HCT116 (cell line): ENCODE measurements at regions not wholly inside any gene's neighbourhood (a gene's known extent, or its start where the extent isn't known, plus 50 kb on each side); places are given as distances from the start of the nearest gene placed in this dataset.

Experiments
- ATAC-seq: fragments of 200-7000 bp; cut with Tn5 transposase; 2 replicates; pipeline ENCODE4 v1.9.1; 2020; ENCODE audit warnings: mild to moderate bottlenecking, moderate library complexity
- BruUV-seq: library from RNA; stranded (reverse); fragments of 400-500 nt; replicated peaks from 2 replicates; lab custom pipeline; 2021; lab: Mats Ljungman, UMichigan
- CTCF ChIA-PET: fragments of 300-600 bp; sonication (Branson Sonifier 250); formaldehyde crosslinking; loops from one replicate; lab custom pipeline; 2021; ENCODE audit warnings: antibody characterized with exemption; lab: Charles Lee
- POLR2A ChIA-PET: fragments of 300-600, 350-600 bp; sonication (Branson Sonifier 250); formaldehyde crosslinking; loops from one replicate; lab custom pipeline; 2021; ENCODE audit warnings: antibody characterized with exemption; lab: Charles Lee
- RAD21 ChIA-PET, 2 experiments: fragments of 300-600 bp; sonication (Branson Sonifier 250); formaldehyde crosslinking; loops; one replicate each; lab custom pipeline; 2023; ENCODE audit warnings: low total read pairs in 2 of 2; ENCODE audit not compliant: uncharacterized antibody in 2 of 2, unreplicated experiment in 2 of 2, low non-redundant PET in 1 of 2; lab: Charles Lee
- DNase-seq: peaks from one replicate; pipeline ENCODE4 v3.0.0-alpha.2; 2010; ENCODE audit warnings: low read depth, low spot score
- H2AFZ ChIP-seq: fragments of 200-600 bp; shearing (Covaris generic), sonication (generic); 2 replicates; pipeline ENCODE4 v1.6.1; 2017; ENCODE audit warnings: low read depth, mixed run types, mixed read lengths, antibody characterized with exemption, low read length; ENCODE audit not compliant: poor library complexity, severe bottlenecking
- H3K27ac ChIP-seq: 2 replicates; pipeline ENCODE4 v1.5.1; 2012; ENCODE audit warnings: low read depth, low read length
- H3K27me3 ChIP-seq: fragments of 200-600 bp; sonication (generic); 2 replicates; pipeline ENCODE4 v1.6.1; 2016; ENCODE audit warnings: mixed run types, low read length, mixed read lengths; ENCODE audit not compliant: insufficient read depth
- H3K36me3 ChIP-seq, 2 experiments: fragments of 200-500 bp in 1 of 2; fragments of 200-600 bp in 1 of 2; sonication (Bioruptor generic) in 1 of 2; sonication (generic) in 1 of 2; 2 replicates each; pipeline versions ENCODE4 v1.5.1 to v1.6.1; 2014 to 2016; ENCODE audit warnings: low read length in 2 of 2, inconsistent platforms in 1 of 2, mixed read lengths in 1 of 2, mixed run types in 1 of 2; ENCODE audit not compliant: insufficient read depth in 2 of 2, control insufficient read depth in 1 of 2
- H3K4me1 ChIP-seq, 2 experiments: fragments of 200-600 bp in 1 of 2; sonication (generic) in 1 of 2; 2 replicates each; pipeline versions ENCODE4 v1.5.1 to v1.6.1; 2012 to 2017; ENCODE audit warnings: low read length in 2 of 2, inconsistent platforms in 1 of 2, mild to moderate bottlenecking in 1 of 2, mixed read lengths in 1 of 2, mixed run types in 1 of 2, moderate library complexity in 1 of 2; ENCODE audit not compliant: insufficient read depth in 2 of 2, control insufficient read depth in 1 of 2
- H3K4me2 ChIP-seq: fragments of 200-600 bp; sonication (generic); 2 replicates; pipeline ENCODE4 v1.6.1; 2017; ENCODE audit warnings: mixed run types, low read length, mixed read lengths
- H3K4me3 ChIP-seq, 2 experiments: fragments of 200-600 bp in 1 of 2; sonication (generic) in 1 of 2; replicated peaks in 1 of 2; 2 replicates each; pipeline ENCODE4 v1.5.1; 2011 to 2016; ENCODE audit warnings: low read length in 2 of 2, control low read depth in 1 of 2, low read depth in 1 of 2, mild to moderate bottlenecking in 1 of 2, mixed read lengths in 1 of 2, mixed run types in 1 of 2
- H3K79me2 ChIP-seq: fragments of 200-600 bp; sonication (generic); 2 replicates; pipeline ENCODE4 v1.6.1; 2017; ENCODE audit warnings: mild to moderate bottlenecking, mixed run types, low read length, moderate library complexity, mixed read lengths; ENCODE audit not compliant: insufficient read depth
- H3K9ac ChIP-seq: fragments of 200-600 bp; sonication (generic); 2 replicates; pipeline ENCODE4 v1.6.1; 2016; ENCODE audit warnings: low read length, mixed read lengths
- H3K9me2 ChIP-seq: fragments of 200-600 bp; sonication (generic), shearing (Covaris generic); 2 replicates; pipeline ENCODE4 v1.6.1; 2017; ENCODE audit warnings: mixed run types, mild to moderate bottlenecking, moderate library complexity; ENCODE audit not compliant: insufficient read depth
- H3K9me3 ChIP-seq, 2 experiments: fragments of 200-500 bp in 1 of 2; fragments of 200-600 bp in 1 of 2; sonication (Bioruptor generic) in 1 of 2; sonication (generic) in 1 of 2; 2 replicates each; pipeline ENCODE4 v1.6.1; 2014 to 2017; ENCODE audit warnings: low read length in 2 of 2, mixed read lengths in 2 of 2, inconsistent platforms in 1 of 2, low read depth in 1 of 2, mild to moderate bottlenecking in 1 of 2, mixed run types in 1 of 2, moderate library complexity in 1 of 2; ENCODE audit not compliant: control insufficient read depth in 1 of 2, insufficient read depth in 1 of 2
- H4K20me1 ChIP-seq: fragments of 200-600 bp; sonication (generic), shearing (Covaris generic); 2 replicates; pipeline ENCODE4 v1.6.1; 2017; ENCODE audit warnings: mixed run types, mild to moderate bottlenecking, moderate library complexity; ENCODE audit not compliant: insufficient read depth
- CBX3 ChIP-seq: IDR thresholded peaks from 2 replicates; pipeline ENCODE4 v1.6.1; 2012; ENCODE audit warnings: low read depth
- ELF1 ChIP-seq: IDR thresholded peaks from 2 replicates; pipeline ENCODE4 v1.6.1; 2012; ENCODE audit warnings: low read depth, borderline replicate concordance
- FOSL1 ChIP-seq: IDR thresholded peaks from 2 replicates; pipeline ENCODE4 v1.6.1; 2012; ENCODE audit warnings: low read depth
- POLR2A ChIP-seq: IDR thresholded peaks from 2 replicates; pipeline ENCODE4 v1.7.0; 2011; ENCODE audit warnings: borderline replicate concordance; ENCODE audit not compliant: insufficient read depth, insufficient read length; ENCODE audit errors: extremely low read depth
- RAD21 ChIP-seq: IDR thresholded peaks from 2 replicates; pipeline ENCODE4 v1.6.1; 2012; ENCODE audit warnings: low read depth, mild to moderate bottlenecking
- SIN3A ChIP-seq: IDR thresholded peaks from 2 replicates; pipeline ENCODE4 v1.6.1; 2012; ENCODE audit warnings: low read depth
- SRF ChIP-seq: IDR thresholded peaks from 2 replicates; pipeline ENCODE4 v1.6.1; 2012; ENCODE audit warnings: low read depth
- YY1 ChIP-seq: IDR thresholded peaks from 2 replicates; pipeline ENCODE4 v1.6.1; 2011; ENCODE audit warnings: low read length, low read depth, moderate library complexity, mild to moderate bottlenecking; ENCODE audit not compliant: insufficient replicate concordance; ENCODE audit errors: extremely low read depth
- intact Hi-C: fragments of 100-400 bp; cut with micrococcal nuclease; formaldehyde crosslinking; loops from 2 replicates; pipeline ENCODE4 v1.10.0; 2022
- TF ChIP-seq, protein P1 (sequence below): IDR thresholded peaks from 2 replicates; pipeline ENCODE4 v1.6.1; 2012
- TF ChIP-seq, protein P2 (sequence below): IDR thresholded peaks from 2 replicates; pipeline ENCODE4 v1.6.1; 2012; ENCODE audit warnings: low read depth
- TF ChIP-seq, protein P3 (sequence below): IDR thresholded peaks from 2 replicates; pipeline ENCODE4 v1.6.1; 2011; ENCODE audit warnings: mild to moderate bottlenecking, low read length, moderate library complexity; ENCODE audit not compliant: insufficient replicate concordance; ENCODE audit errors: extremely low read depth

DNA sequence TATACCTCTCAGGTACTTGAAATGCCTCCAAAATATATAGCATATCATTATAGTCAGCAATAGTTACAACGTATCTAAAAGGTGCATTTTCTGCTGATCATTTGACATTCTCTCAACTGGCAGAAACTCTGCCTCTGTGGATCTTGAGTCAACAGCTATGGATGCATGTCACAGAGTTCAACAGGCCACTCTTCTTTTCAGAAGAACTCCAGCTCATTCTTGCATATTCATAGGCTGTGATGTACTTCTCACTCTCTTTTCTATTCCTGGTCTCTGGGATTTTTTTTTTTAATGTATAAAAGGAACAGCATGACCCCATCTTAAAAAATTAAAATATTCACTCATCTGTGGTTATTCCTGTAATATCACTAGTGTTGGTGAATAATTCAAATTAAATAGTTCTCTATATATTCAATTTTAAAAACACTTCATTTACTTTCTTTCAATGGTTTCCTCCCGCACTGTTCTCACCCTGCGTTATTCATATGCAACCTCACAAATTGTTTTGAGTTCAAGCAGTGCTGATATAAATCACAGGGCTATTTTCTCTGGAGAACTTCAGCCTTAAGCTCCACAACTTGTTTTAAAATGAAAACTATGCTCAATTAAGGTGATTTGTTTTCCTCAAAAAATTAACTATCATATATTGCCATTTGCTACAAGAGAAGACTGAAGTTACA lies 1111.2 kb upstream of the ADGRL3 start:
- Histone ChIP-seq H3K27me3 (no peaks in the 10 kb centered on the region), H3K9ac (no peak overlapping the region), H3K36me3 (no peaks in the 10 kb centered on the region), H3K4me3 (no peak overlapping the region), H3K4me2 (no peak overlapping the region), H3K9me2 (no peaks in the 10 kb centered on the region)
- ChIA-PET RAD21 (no interaction called here), POLR2A (no interaction called here)
- no TSS peak for BruUV-seq
- intact Hi-C loops = no loop called here
- no peak for ATAC-seq
- no peak for TF ChIP-seq ELF1
- no peak for TF ChIP-seq YY1
- no peak for TF ChIP-seq CBX3
- no peak for TF ChIP-seq RAD21
- no peak for TF ChIP-seq SRF
- no peak for TF ChIP-seq POLR2A
- no peak for TF ChIP-seq SIN3A
- TF ChIP-seq, protein P1, sequence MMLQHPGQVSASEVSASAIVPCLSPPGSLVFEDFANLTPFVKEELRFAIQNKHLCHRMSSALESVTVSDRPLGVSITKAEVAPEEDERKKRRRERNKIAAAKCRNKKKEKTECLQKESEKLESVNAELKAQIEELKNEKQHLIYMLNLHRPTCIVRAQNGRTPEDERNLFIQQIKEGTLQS = no peak
- TF ChIP-seq, all 23 proteins: peak for 0
- H4K20me1 ChIP-seq = no peaks in the 10 kb centered on the region; the same call in 1 of the 2 replicates
- no peak overlapping the region for H2AFZ ChIP-seq
- no peaks in the 10 kb centered on the region for H3K4me1 ChIP-seq
- CTCF ChIA-PET = no interaction called here
- no peak for DNase-seq
- no peaks in the 10 kb centered on the region for H3K79me2 ChIP-seq
- H3K9me3 ChIP-seq = peaks cover 4 to 6% of the 10 kb centered on the region in 2 experiments; a peak in 2 of 4 replicates
- no peak overlapping the region for H3K27ac ChIP-seq

DNA sequence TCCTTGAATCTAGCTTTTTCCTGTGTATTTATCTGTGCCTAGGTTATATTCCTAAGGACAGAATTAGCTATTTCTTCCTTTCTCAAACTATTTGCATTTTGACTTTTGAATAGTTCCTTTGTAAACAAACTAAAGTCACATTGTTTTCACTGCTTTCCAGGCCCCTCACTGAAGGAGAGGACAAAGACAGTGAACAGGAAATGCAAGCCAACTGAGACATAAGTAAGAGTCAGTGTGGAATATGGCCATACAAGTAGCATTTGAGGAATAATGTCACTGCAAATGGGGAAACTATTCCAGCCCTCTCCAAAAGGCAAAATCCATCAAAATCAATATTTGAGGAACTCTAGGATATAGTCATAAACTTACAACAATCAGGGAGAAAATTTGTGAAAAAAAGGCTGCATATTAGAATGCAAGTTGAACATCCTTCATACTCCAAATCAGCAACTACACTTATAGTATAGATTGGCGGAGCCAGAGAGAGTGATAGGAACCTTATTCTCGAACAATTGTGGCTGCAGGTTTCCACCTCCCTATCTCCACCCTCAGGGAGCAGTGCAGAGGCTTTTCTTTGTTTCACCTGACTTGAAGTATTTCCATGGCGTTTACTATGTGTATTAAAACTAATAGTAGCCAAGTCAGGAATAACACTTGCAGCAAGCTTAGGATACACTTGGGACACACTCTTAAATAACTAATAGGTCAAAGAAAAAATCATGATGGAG lies 1110.4 kb upstream of the ADGRL3 start:
- Histone ChIP-seq H3K27me3 (no peaks in the 10 kb centered on the region), H3K79me2 (no peaks in the 10 kb centered on the region), H3K4me1 (no peaks in the 10 kb centered on the region), H2AFZ (no peak overlapping the region), H3K9me3 (peaks cover 4 to 6% of the 10 kb centered on the region in 2 experiments; a peak in 2 of 4 replicates), H3K27ac (no peak overlapping the region), H3K9ac (no peak overlapping the region), H3K4me3 (no peak overlapping the region), H4K20me1 (no peaks in the 10 kb centered on the region; the same call in 1 of the 2 replicates), H3K9me2 (no peaks in the 10 kb centered on the region), H3K36me3 (no peaks in the 10 kb centered on the region), H3K4me2 (no peak overlapping the region)
- ChIA-PET RAD21 (no interaction called here), POLR2A (no interaction called here), CTCF (no interaction called here)
- no peak for DNase-seq
- intact Hi-C loops = no loop called here
- no peak for ATAC-seq
- no TSS peak for BruUV-seq
- TF ChIP-seq FOSL1 (no peak), ELF1 (no peak), CBX3 (no peak), POLR2A (no peak), SRF (no peak), YY1 (no peak)
- TF ChIP-seq, protein P1 = no peak
- TF ChIP-seq, protein P2, sequence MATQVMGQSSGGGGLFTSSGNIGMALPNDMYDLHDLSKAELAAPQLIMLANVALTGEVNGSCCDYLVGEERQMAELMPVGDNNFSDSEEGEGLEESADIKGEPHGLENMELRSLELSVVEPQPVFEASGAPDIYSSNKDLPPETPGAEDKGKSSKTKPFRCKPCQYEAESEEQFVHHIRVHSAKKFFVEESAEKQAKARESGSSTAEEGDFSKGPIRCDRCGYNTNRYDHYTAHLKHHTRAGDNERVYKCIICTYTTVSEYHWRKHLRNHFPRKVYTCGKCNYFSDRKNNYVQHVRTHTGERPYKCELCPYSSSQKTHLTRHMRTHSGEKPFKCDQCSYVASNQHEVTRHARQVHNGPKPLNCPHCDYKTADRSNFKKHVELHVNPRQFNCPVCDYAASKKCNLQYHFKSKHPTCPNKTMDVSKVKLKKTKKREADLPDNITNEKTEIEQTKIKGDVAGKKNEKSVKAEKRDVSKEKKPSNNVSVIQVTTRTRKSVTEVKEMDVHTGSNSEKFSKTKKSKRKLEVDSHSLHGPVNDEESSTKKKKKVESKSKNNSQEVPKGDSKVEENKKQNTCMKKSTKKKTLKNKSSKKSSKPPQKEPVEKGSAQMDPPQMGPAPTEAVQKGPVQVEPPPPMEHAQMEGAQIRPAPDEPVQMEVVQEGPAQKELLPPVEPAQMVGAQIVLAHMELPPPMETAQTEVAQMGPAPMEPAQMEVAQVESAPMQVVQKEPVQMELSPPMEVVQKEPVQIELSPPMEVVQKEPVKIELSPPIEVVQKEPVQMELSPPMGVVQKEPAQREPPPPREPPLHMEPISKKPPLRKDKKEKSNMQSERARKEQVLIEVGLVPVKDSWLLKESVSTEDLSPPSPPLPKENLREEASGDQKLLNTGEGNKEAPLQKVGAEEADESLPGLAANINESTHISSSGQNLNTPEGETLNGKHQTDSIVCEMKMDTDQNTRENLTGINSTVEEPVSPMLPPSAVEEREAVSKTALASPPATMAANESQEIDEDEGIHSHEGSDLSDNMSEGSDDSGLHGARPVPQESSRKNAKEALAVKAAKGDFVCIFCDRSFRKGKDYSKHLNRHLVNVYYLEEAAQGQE = no peak
- TF ChIP-seq, protein P3, sequence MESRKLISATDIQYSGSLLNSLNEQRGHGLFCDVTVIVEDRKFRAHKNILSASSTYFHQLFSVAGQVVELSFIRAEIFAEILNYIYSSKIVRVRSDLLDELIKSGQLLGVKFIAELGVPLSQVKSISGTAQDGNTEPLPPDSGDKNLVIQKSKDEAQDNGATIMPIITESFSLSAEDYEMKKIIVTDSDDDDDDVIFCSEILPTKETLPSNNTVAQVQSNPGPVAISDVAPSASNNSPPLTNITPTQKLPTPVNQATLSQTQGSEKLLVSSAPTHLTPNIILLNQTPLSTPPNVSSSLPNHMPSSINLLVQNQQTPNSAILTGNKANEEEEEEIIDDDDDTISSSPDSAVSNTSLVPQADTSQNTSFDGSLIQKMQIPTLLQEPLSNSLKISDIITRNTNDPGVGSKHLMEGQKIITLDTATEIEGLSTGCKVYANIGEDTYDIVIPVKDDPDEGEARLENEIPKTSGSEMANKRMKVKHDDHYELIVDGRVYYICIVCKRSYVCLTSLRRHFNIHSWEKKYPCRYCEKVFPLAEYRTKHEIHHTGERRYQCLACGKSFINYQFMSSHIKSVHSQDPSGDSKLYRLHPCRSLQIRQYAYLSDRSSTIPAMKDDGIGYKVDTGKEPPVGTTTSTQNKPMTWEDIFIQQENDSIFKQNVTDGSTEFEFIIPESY = no peak
